Hepatocyte (in vitro differentiated cells): ENCODE measurements at regions not wholly inside any gene's neighbourhood (a gene's known extent, or its start where the extent isn't known, plus 50 kb on each side); places are given as distances from the start of the nearest gene placed in this dataset.

Source experiments
- EZH2 ChIP-seq: fragments of 200-600 bp; sonication (generic); IDR thresholded peaks from 2 replicates; pipeline ENCODE4 v1.6.1; 2016; ENCODE audit warnings: antibody characterized with exemption, mild to moderate bottlenecking, borderline replicate concordance
- EZH2phosphoT487 ChIP-seq: fragments of 200-600 bp; sonication (generic); IDR thresholded peaks from one replicate; pipeline ENCODE4 v1.6.1; 2018; ENCODE audit warnings: antibody characterized with exemption, mild to moderate bottlenecking, low read depth, moderate library complexity; ENCODE audit not compliant: unreplicated experiment, severe bottlenecking
- TF ChIP-seq, protein P1 (sequence below): fragments of 200-600 bp; sonication (generic); IDR thresholded peaks from 2 replicates; pipeline ENCODE4 v1.5.1; 2016; ENCODE audit warnings: antibody characterized with exemption, mild to moderate bottlenecking; ENCODE audit not compliant: poor library complexity

GRCh38 chr21:24147674-24148073 is 1459.6 kb downstream of the MRPL39 start:
- TF ChIP-seq, protein P1, sequence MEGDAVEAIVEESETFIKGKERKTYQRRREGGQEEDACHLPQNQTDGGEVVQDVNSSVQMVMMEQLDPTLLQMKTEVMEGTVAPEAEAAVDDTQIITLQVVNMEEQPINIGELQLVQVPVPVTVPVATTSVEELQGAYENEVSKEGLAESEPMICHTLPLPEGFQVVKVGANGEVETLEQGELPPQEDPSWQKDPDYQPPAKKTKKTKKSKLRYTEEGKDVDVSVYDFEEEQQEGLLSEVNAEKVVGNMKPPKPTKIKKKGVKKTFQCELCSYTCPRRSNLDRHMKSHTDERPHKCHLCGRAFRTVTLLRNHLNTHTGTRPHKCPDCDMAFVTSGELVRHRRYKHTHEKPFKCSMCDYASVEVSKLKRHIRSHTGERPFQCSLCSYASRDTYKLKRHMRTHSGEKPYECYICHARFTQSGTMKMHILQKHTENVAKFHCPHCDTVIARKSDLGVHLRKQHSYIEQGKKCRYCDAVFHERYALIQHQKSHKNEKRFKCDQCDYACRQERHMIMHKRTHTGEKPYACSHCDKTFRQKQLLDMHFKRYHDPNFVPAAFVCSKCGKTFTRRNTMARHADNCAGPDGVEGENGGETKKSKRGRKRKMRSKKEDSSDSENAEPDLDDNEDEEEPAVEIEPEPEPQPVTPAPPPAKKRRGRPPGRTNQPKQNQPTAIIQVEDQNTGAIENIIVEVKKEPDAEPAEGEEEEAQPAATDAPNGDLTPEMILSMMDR, result no peak
- TF ChIP-seq EZH2phosphoT487 (no peak), EZH2 (no peak)
